ENCODE measurements at regions not wholly inside any gene's neighbourhood (a gene's known extent, or its start where the extent isn't known, plus 50 kb on each side); places are given as distances from the start of the nearest gene placed in this dataset.
A peak's percentile ranks its signal among the peaks of the same experiment; 100 is the strongest.

- intact Hi-C loops (cut with DNase I) = no loop called here
- no peak for DNase-seq
These were observed 1401.4 kb upstream of the TENM4 start for GRCh38 chr11:80842246-80842645.

GRCh38 chr11:80841675-80842074 lies 1400.8 kb upstream of the TENM4 start:
- intact Hi-C loops (cut with DNase I) = no loop called here
- DNase-seq = no peak

GRCh38 chr11:80838153-80838552 lies 1397.3 kb upstream of the TENM4 start:
- intact Hi-C loops (cut with DNase I) = no loop called here
- no peak for DNase-seq

- intact Hi-C loops (cut with DNase I) = no loop called here
- no peak for DNase-seq
These were observed 1396.2 kb upstream of the TENM4 start for GRCh38 chr11:80837051-80837450.

GRCh38 chr11:80831374-80831773 lies 1390.5 kb upstream of the TENM4 start:
- intact Hi-C loops (cut with DNase I) = no loop called here
- no peak for DNase-seq

- intact Hi-C loops (cut with DNase I) = no loop called here
- DNase-seq = no peak
These were observed 1387.0 kb upstream of the TENM4 start for GRCh38 chr11:80827781-80828180.

GRCh38 chr11:80826808-80827207 lies 1386.0 kb upstream of the TENM4 start:
- intact Hi-C loops (cut with DNase I) = no loop called here
- DNase-seq = no peak

GRCh38 chr11:80822308-80822707 lies 1381.5 kb upstream of the TENM4 start:
- intact Hi-C loops (cut with DNase I) = no loop called here
- peak in 1 of 42 donors; percentile 3 for DNase-seq

GRCh38 chr11:80819271-80819670 lies 1378.4 kb upstream of the TENM4 start:
- DNase-seq = no peak
- intact Hi-C loops (cut with DNase I) = no loop called here

- intact Hi-C loops (cut with DNase I) = no loop called here
- DNase-seq = no peak
These were observed 1376.1 kb upstream of the TENM4 start for GRCh38 chr11:80816966-80817365.

GRCh38 chr11:80816454-80816847 lies 1375.6 kb upstream of the TENM4 start:
- DNase-seq = no peak
- intact Hi-C loops (cut with DNase I) = no loop called here

GRCh38 chr11:80815752-80816453 lies 1375.1 kb upstream of the TENM4 start:
- DNase-seq = no peak
- intact Hi-C loops (cut with DNase I) = no loop called here

- intact Hi-C loops (cut with DNase I) = no loop called here
- no peak for DNase-seq
These were observed 1374.0 kb upstream of the TENM4 start for GRCh38 chr11:80814813-80815212.

- intact Hi-C loops (cut with DNase I) = no loop called here
- DNase-seq = no peak
These were observed 1369.9 kb upstream of the TENM4 start for GRCh38 chr11:80810695-80811094.

- no peak for DNase-seq
- intact Hi-C loops (cut with DNase I) = no loop called here
These were observed 1357.3 kb upstream of the TENM4 start for GRCh38 chr11:80798174-80798573.

- DNase-seq = no peak
- intact Hi-C loops (cut with DNase I) = no loop called here
These were observed 1342.7 kb upstream of the TENM4 start for GRCh38 chr11:80783561-80783960.

GRCh38 chr11:80782135-80782885 lies 1341.5 kb upstream of the TENM4 start:
- no peak for DNase-seq

GRCh38 chr11:80779905-80780605 lies 1339.2 kb upstream of the TENM4 start:
- no peak for DNase-seq
- intact Hi-C loops (cut with DNase I) = no loop called here

More at GRCh38 chr11:80782135-80782885, 1341.5 kb upstream of the TENM4 start:
- intact Hi-C loops (cut with DNase I) = no loop called here

- no peak for DNase-seq
These were observed 1338.1 kb upstream of the TENM4 start for GRCh38 chr11:80778941-80779340.

GRCh38 chr11:80778432-80778831 lies 1337.6 kb upstream of the TENM4 start:
- intact Hi-C loops (cut with DNase I) = no loop called here

More at GRCh38 chr11:80778941-80779340, 1338.1 kb upstream of the TENM4 start:
- intact Hi-C loops (cut with DNase I) = no loop called here

More at GRCh38 chr11:80778432-80778831, 1337.6 kb upstream of the TENM4 start:
- peak in 12 of 42 donors; percentile 4 to 57 (median 12) for DNase-seq

All from head of caudate nucleus (tissue), 42 donors.